Activated CD8-positive, alpha-beta memory T cell treated with anti-CD3 and anti-CD28 coated beads, Interleukin-2, amount 10 ng/mL, durations not matched to agents 7 days and 5 days (primary cell): ENCODE measurements at regions not wholly inside any gene's neighbourhood (a gene's known extent, or its start where the extent isn't known, plus 50 kb on each side); places are given as distances from the start of the nearest gene placed in this dataset.

ENCODE experiments used
- ATAC-seq: fragments of 150-1000 bp; cut with Tn5 transposase; one replicate; pipeline ENCODE4 v1.10.0; 2021; ENCODE audit warnings: moderate library complexity
- CTCF ChIA-PET: fragments of 350-600 bp; sonication (Branson Sonifier 250); formaldehyde crosslinking; loops from one replicate; lab custom pipeline; 2021; ENCODE audit warnings: antibody characterized with exemption; lab: Charles Lee
- DNase-seq: peaks from one replicate; pipeline ENCODE4 v3.0.0-alpha.2; 2020
- H3K27ac Mint-ChIP-seq: one replicate; pipeline ENCODE4 v1.8.0; 2021; ENCODE audit warnings: mild to moderate bottlenecking, mixed read lengths
- H3K27me3 Mint-ChIP-seq: one replicate; pipeline ENCODE4 v1.8.0; 2021; ENCODE audit warnings: mixed read lengths
- H3K36me3 Mint-ChIP-seq: one replicate; pipeline ENCODE4 v1.8.0; 2021; ENCODE audit warnings: mild to moderate bottlenecking, mixed read lengths
- H3K4me1 Mint-ChIP-seq: one replicate; pipeline ENCODE4 v1.8.0; 2021; ENCODE audit warnings: mixed read lengths
- H3K4me3 Mint-ChIP-seq: one replicate; pipeline ENCODE4 v1.8.0; 2021; ENCODE audit warnings: mild to moderate bottlenecking, moderate library complexity, mixed read lengths
- H3K9me3 Mint-ChIP-seq: one replicate; pipeline ENCODE4 v1.8.0; 2022; ENCODE audit warnings: low read depth, mixed read lengths

- Mint-ChIP-seq H3K4me1 (no peaks in the 10 kb centered on the region), H3K27me3 (no peaks in the 10 kb centered on the region), H3K36me3 (no peaks in the 10 kb centered on the region), H3K4me3 (no peak overlapping the region), H3K9me3 (peaks cover 5% of the 10 kb centered on the region), H3K27ac (no peak overlapping the region)
- ATAC-seq (no peak), DNase-seq (no peak)
- CTCF ChIA-PET = no interaction called here
These were observed 58.3 kb downstream of the TRIML1 start for GRCh38 chr4:188197566-188197965.

- Mint-ChIP-seq H3K36me3 (peaks cover 1% of the 10 kb centered on the region), H3K27me3 (no peaks in the 10 kb centered on the region), H3K4me1 (no peaks in the 10 kb centered on the region), H3K4me3 (no peak overlapping the region), H3K27ac (no peak overlapping the region), H3K9me3 (peaks cover 5% of the 10 kb centered on the region)
- CTCF ChIA-PET = no interaction called here
- DNase-seq = no peak
- ATAC-seq = no peak
These were observed 59.9 kb downstream of the TRIML1 start for GRCh38 chr4:188198982-188199792.

DNA sequence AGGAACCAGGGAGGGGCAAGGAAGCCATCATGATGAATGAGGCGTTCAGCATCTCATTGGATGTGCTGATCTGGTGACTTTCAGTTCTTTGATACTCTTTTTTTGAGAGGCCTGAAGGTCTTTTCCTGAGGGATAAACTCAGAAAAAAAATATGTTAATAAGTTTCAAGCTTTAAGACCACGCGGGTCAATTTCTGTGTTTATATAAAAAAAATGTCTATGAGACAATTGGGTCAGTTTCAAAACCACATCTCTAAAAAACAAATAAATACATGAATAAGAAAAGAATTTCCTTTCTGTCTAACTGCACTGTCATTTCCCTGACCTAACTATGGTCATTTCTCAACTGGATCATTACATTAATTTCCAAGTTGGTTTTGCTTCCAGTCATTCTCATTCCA lies 62.6 kb downstream of the TRIML1 start:
- no peak for DNase-seq
- Mint-ChIP-seq H3K4me3 (no peak overlapping the region), H3K27me3 (no peaks in the 10 kb centered on the region), H3K27ac (no peak overlapping the region), H3K9me3 (peaks cover 11% of the 10 kb centered on the region), H3K4me1 (no peaks in the 10 kb centered on the region), H3K36me3 (peaks cover 1% of the 10 kb centered on the region)
- CTCF ChIA-PET = no interaction called here
- ATAC-seq = no peak

- CTCF ChIA-PET = no interaction called here
- Mint-ChIP-seq H3K4me3 (no peak overlapping the region), H3K27me3 (no peaks in the 10 kb centered on the region), H3K27ac (no peak overlapping the region), H3K4me1 (no peaks in the 10 kb centered on the region), H3K36me3 (peaks cover 1% of the 10 kb centered on the region), H3K9me3 (peaks cover 14% of the 10 kb centered on the region)
- no peak for DNase-seq
- no peak for ATAC-seq
These were observed 67.5 kb downstream of the TRIML1 start for GRCh38 chr4:188206783-188207182.

DNA sequence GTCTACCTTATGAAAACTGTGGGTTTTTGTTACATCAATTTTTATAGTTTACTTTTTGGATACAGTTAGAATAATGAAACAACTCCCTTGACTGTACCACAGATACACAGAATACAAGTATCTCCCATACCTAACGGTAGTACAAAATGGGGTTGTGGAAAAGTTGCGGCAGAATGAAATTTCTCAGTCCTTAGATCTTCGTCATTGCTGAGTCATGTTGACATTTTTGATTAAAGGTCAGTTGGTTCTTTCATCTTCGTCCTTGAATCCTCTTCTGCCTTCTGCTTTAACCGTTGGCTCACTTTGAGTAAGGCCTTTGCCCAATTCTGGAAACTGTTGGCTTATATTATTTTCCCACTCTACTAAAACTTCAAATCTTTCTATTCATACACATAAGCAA lies 75.6 kb downstream of the TRIML1 start:
- CTCF ChIA-PET = no interaction called here
- DNase-seq = no peak
- no peaks in the 10 kb centered on the region for H3K4me1 Mint-ChIP-seq
- no peaks in the 10 kb centered on the region for H3K27me3 Mint-ChIP-seq
- H3K9me3 Mint-ChIP-seq = peaks cover 10% of the 10 kb centered on the region
- ATAC-seq = no peak
- no peak overlapping the region for H3K4me3 Mint-ChIP-seq
- no peak overlapping the region for H3K27ac Mint-ChIP-seq
- no peaks in the 10 kb centered on the region for H3K36me3 Mint-ChIP-seq

DNA sequence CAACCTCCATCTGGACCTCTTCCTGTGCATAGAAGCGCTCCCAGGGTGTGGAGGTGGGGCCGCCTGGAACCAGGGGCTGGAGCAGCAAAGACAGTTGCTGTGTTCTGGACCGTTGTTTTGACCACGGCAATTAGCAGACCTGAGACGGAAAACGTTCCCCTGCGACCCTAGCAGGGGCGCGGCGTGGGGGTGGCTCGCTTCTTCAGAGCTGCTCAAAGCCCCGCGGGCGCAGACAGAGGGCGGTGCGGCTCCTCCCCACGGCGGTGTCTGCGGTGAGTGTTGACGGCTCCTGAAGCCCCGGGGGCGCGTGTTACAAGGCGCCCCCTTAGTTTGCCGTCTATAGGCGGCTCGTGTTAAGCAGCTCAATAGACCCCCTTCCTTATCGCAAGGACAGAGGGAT lies 79.2 kb downstream of the TRIML1 start:
- Mint-ChIP-seq H3K4me1 (no peaks in the 10 kb centered on the region), H3K27me3 (no peaks in the 10 kb centered on the region), H3K4me3 (no peak overlapping the region), H3K27ac (no peak overlapping the region), H3K36me3 (no peaks in the 10 kb centered on the region), H3K9me3 (peaks cover 6% of the 10 kb centered on the region)
- DNase-seq (no peak), ATAC-seq (no peak)
- CTCF ChIA-PET = no interaction called here

DNA sequence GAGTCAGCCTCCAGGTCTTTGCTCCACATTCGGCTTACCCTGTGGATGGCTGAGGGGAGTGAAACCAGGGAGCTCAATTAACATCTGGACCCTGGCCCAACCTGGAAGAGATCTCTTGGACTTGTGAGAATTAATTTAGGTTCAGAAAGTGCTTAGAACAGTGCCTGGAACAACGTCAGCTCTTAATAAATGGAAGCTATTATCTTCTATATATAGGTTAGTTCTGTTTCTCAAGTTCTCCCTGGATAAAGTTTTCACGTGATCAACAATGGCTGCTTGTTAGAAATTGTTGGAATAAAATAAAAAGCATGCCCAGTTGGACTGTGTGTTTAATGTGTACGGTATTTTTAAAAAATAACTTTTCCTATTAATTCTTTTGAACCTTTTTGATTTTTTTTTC lies 80.8 kb downstream of the TRIML1 start:
- peaks cover 4% of the 10 kb centered on the region for H3K9me3 Mint-ChIP-seq
- no peak overlapping the region for H3K27ac Mint-ChIP-seq
- no peaks in the 10 kb centered on the region for H3K4me1 Mint-ChIP-seq
- H3K4me3 Mint-ChIP-seq = no peak overlapping the region
- H3K27me3 Mint-ChIP-seq = no peaks in the 10 kb centered on the region
- no peak for ATAC-seq
- CTCF ChIA-PET = no interaction called here
- DNase-seq = no peak
- H3K36me3 Mint-ChIP-seq = no peaks in the 10 kb centered on the region

DNA sequence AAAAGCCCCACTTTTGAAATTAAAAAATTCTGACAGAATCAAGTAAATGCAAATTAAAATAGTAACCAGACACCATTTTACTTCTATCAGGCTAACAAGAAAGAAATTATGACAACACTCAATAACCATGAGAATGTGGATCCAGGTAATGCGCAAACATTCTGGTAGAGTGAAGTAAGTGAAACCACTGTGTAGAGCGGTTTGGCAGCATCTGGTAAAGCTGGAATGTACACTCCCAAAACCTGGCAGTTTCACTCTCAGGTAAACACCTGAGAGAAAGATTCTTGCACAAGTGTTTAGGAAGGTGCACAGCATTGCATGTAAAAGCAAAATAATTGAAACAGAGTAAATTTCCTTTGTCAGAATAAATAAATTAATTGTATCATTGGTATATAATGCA lies 81.8 kb downstream of the TRIML1 start:
- no peak for ATAC-seq
- DNase-seq = no peak
- Mint-ChIP-seq H3K9me3 (peaks cover 6% of the 10 kb centered on the region), H3K4me1 (no peaks in the 10 kb centered on the region), H3K36me3 (no peaks in the 10 kb centered on the region), H3K4me3 (no peak overlapping the region), H3K27me3 (no peaks in the 10 kb centered on the region), H3K27ac (no peak overlapping the region)
- CTCF ChIA-PET = no interaction called here

- Mint-ChIP-seq H3K36me3 (no peaks in the 10 kb centered on the region), H3K27me3 (no peaks in the 10 kb centered on the region), H3K9me3 (peaks cover 4% of the 10 kb centered on the region), H3K4me1 (no peaks in the 10 kb centered on the region), H3K27ac (no peak overlapping the region), H3K4me3 (no peak overlapping the region)
- CTCF ChIA-PET = no interaction called here
- DNase-seq = no peak
- ATAC-seq = no peak
These were observed 89.0 kb downstream of the TRIML1 start for GRCh38 chr4:188228279-188228678.

GRCh38 chr4:188232428-188232827 lies 93.2 kb downstream of the TRIML1 start:
- no peak for ATAC-seq
- DNase-seq = no peak

GRCh38 chr4:188242041-188242440 lies 102.8 kb downstream of the TRIML1 start:
- H3K27me3 Mint-ChIP-seq = no peaks in the 10 kb centered on the region
- no peaks in the 10 kb centered on the region for H3K36me3 Mint-ChIP-seq
- DNase-seq (no peak), ATAC-seq (no peak)
- CTCF ChIA-PET = no interaction called here
- H3K27ac Mint-ChIP-seq = no peak overlapping the region
- H3K4me3 Mint-ChIP-seq = no peak overlapping the region
- H3K4me1 Mint-ChIP-seq = no peaks in the 10 kb centered on the region
- peaks cover 13% of the 10 kb centered on the region for H3K9me3 Mint-ChIP-seq

More at GRCh38 chr4:188232428-188232827, 93.2 kb downstream of the TRIML1 start:
- CTCF ChIA-PET = no interaction called here
- no peak overlapping the region for H3K4me3 Mint-ChIP-seq
- H3K4me1 Mint-ChIP-seq = no peaks in the 10 kb centered on the region
- no peaks in the 10 kb centered on the region for H3K9me3 Mint-ChIP-seq
- H3K27me3 Mint-ChIP-seq = no peaks in the 10 kb centered on the region
- no peaks in the 10 kb centered on the region for H3K36me3 Mint-ChIP-seq
- H3K27ac Mint-ChIP-seq = no peak overlapping the region

- no peak for DNase-seq
- no peaks in the 10 kb centered on the region for H3K36me3 Mint-ChIP-seq
- H3K27ac Mint-ChIP-seq = no peak overlapping the region
- no peak for ATAC-seq
- H3K27me3 Mint-ChIP-seq = no peaks in the 10 kb centered on the region
- peaks cover 13% of the 10 kb centered on the region for H3K9me3 Mint-ChIP-seq
- no peaks in the 10 kb centered on the region for H3K4me1 Mint-ChIP-seq
- CTCF ChIA-PET = no interaction called here
- no peak overlapping the region for H3K4me3 Mint-ChIP-seq
These were observed 106.4 kb downstream of the TRIML1 start for GRCh38 chr4:188245651-188246050.

DNA sequence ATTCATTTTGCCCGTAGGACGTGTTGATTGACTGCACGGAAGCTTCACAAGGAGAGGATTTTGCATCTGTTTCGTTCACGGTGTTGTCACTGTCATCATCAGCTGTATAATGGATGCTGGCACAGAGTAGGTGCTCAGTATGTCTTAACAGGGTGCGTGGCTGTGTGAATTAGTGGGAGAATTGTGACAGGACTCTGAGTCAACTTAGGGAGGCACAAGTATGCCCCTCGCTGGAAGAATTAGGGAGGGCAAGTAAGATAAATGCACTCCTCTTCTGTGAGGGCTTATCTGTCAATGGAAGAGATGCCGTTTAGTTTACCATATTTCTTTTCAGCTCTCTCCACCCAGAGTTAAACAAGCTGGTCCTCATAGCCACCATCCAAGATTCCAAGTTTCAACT lies 107.2 kb downstream of the TRIML1 start:
- CTCF ChIA-PET = no interaction called here
- Mint-ChIP-seq H3K4me3 (no peak overlapping the region), H3K27ac (no peak overlapping the region), H3K4me1 (no peaks in the 10 kb centered on the region), H3K27me3 (no peaks in the 10 kb centered on the region), H3K36me3 (no peaks in the 10 kb centered on the region), H3K9me3 (peaks cover 11% of the 10 kb centered on the region)
- ATAC-seq = no peak
- no peak for DNase-seq

DNA sequence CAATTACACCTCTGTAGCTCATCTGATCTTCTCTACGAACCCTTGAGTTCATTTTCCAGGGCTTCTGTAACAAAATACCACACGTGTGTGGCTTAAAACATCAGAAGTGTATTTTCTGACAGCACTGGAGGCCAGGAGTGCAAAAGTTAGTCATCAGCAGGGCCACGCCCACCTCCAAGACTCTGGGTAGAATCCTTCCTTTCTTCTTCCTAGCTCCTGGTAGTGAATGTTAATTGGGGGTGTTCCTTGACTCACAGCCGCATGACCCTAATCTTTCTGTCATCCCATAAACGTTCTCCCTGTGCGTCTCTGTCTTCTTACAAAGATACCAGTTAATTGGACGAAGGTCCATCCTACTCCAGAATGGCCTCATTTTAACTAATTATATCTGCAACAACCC lies 115.0 kb downstream of the TRIML1 start:
- Mint-ChIP-seq H3K36me3 (no peaks in the 10 kb centered on the region), H3K27me3 (no peaks in the 10 kb centered on the region), H3K4me1 (no peaks in the 10 kb centered on the region), H3K4me3 (no peak overlapping the region), H3K9me3 (peaks cover 2% of the 10 kb centered on the region), H3K27ac (no peak overlapping the region)
- DNase-seq = no peak
- no peak for ATAC-seq
- CTCF ChIA-PET = no interaction called here
